ENCODE measurements at regions not wholly inside any gene's neighbourhood (a gene's known extent, or its start where the extent isn't known, plus 50 kb on each side); places are given as distances from the start of the nearest gene placed in this dataset.

- TF ChIP-seq MAZ (IDR thresholded peaks at IDR 0.05; ENCODE audit: borderline replicate concordance, low read depth, low read length) = no peak
Observed at GRCh38 chr11:122317305-122317704, 201.3 kb upstream of the BLID start (continued).

GRCh38 chr11:122313581-122313980, 197.6 kb upstream of the BLID start:
- H2BK120ac ChIP-seq (ENCODE audit: low read depth, low read length) = no peak overlapping the region
- no TSS peak for BruUV-seq (replicated peaks)

More at GRCh38 chr11:122313581-122313980, 197.6 kb upstream of the BLID start:
- no peak overlapping the region for H3K4ac ChIP-seq (ENCODE audit: low read depth, low read length)
- no peak overlapping the region for H3K23ac ChIP-seq (ENCODE audit: low read depth, low read length)
- H3K56ac ChIP-seq (ENCODE audit: extremely low read depth, insufficient read depth, low read length) = no peak overlapping the region
- H3K4me1 ChIP-seq (ENCODE audit: control insufficient read depth, insufficient read depth, low read length) = peaks cover 17% of the 10 kb centered on the region
- no peak overlapping the region for H2BK15ac ChIP-seq (ENCODE audit: low read depth, low read length)
- 0 out of 4 replicates have a peak, but pooled peaks cover 0 to 2% of the 10 kb centered on the region in 2 experiments for H3K79me1 ChIP-seq (ENCODE audit: low read depth in 1 of 2, low read length in 2 of 2)
- no peak overlapping the region for H4K91ac ChIP-seq (ENCODE audit: insufficient read depth, low read depth, low read length)
- 0 out of 2 replicates have a peak, but pooled peaks cover under 1% of the 10 kb centered on the region for H3K9me1 ChIP-seq (ENCODE audit: insufficient read depth, low read length)
- H3K27me3 ChIP-seq (ENCODE audit: control insufficient read depth, insufficient read depth, low read length) = no peaks in the 10 kb centered on the region; the same call in 1 of the 2 replicates
- ATAC-seq (ENCODE audit: low read depth) = no peak
- no peak overlapping the region for H2AK5ac ChIP-seq (ENCODE audit: low read depth, low read length)
- H3K4me3 ChIP-seq (ENCODE audit: insufficient read depth, low read depth, low read length) = no peak overlapping the region
- ChIA-PET CTCF (no interaction called here), POLR2A (ENCODE audit: unreplicated experiment) (no interaction called here)
- WGBS, 2 experiments (ENCODE audit: extremely low coverage in 2 of 2, insufficient read length in 1 of 2) = 100% methylated on average over 3 of the region's 5 CpGs; no CpG with 5 or more reads in 1 of the 2 experiments
- no peak overlapping the region for H4K5ac ChIP-seq (ENCODE audit: low read depth, low read length)
- dilution Hi-C loops (cut with HindIII; ENCODE audit: low sequenced_read_pairs, unreplicated experiment) = no loop called here
- no peaks in the 10 kb centered on the region for H4K20me1 ChIP-seq (ENCODE audit: insufficient read depth, low read length)
- H3K4me2 ChIP-seq (ENCODE audit: low read depth, low read length) = no peak overlapping the region
- DNase-seq = no peak
- H3K18ac ChIP-seq (ENCODE audit: low read depth, low read length) = no peak overlapping the region
- no peak overlapping the region for H2AFZ ChIP-seq (replicated peaks; ENCODE audit: low read length, poor library complexity)
- H3K9me3 ChIP-seq (ENCODE audit: control insufficient read depth, insufficient read depth, low read length) = no peaks in the 10 kb centered on the region
- no peak overlapping the region for H2AK9ac ChIP-seq (replicated peaks; ENCODE audit: low read depth, low read length, poor library complexity)
- no peak overlapping the region for H4K8ac ChIP-seq (ENCODE audit: low read depth in 2 of 2, low read length in 2 of 2)
- H3K36me3 ChIP-seq (ENCODE audit: control insufficient read depth, insufficient read depth, low read length) = no peaks in the 10 kb centered on the region; the same call in 1 of the 2 replicates
- no peak overlapping the region for H2BK20ac ChIP-seq (ENCODE audit: low read depth, low read length)
- no peak overlapping the region for H3K9ac ChIP-seq (ENCODE audit: low read depth, low read length)
- no peak overlapping the region for H3K14ac ChIP-seq (replicated peaks; ENCODE audit: low read depth, low read length)
- no peak overlapping the region for H3K27ac ChIP-seq (ENCODE audit: insufficient read depth, low read length)
- no peak overlapping the region for H2BK5ac ChIP-seq (ENCODE audit: low read depth, low read length, poor library complexity, severe bottlenecking)
- no peak for TF ChIP-seq POLR2A (IDR thresholded peaks at IDR 0.05; ENCODE audit: low read depth, low read length)
- TF ChIP-seq MAZ (IDR thresholded peaks at IDR 0.05; ENCODE audit: borderline replicate concordance, low read depth, low read length) = no peak
- TF ChIP-seq RFX5 (IDR thresholded peaks at IDR 0.05; ENCODE audit: low read depth, low read length) = no peak
- in situ Hi-C loops (cut with MboI; ENCODE audit: low sequenced_read_pairs) = no loop called here
- intact Hi-C loops (cut with micrococcal nuclease) = loop anchor here (5.0 kb wide), 1 partner anchor 41 kb away; no protein-coding TSS in a partner anchor
